GM12864 (cell line): ENCODE measurements at regions not wholly inside any gene's neighbourhood (a gene's known extent, or its start where the extent isn't known, plus 50 kb on each side); places are given as distances from the start of the nearest gene placed in this dataset.

Experiments used
- DNase-seq: peaks from one replicate; pipeline ENCODE4 v3.0.0-alpha.2; 2011; ENCODE audit warnings: low read depth
- H3K4me3 ChIP-seq: 2 replicates; pipeline ENCODE4 v1.5.1; 2011; ENCODE audit warnings: mild to moderate bottlenecking, low read depth, low read length, control low read depth
- CTCF ChIP-seq: IDR thresholded peaks from 2 replicates; pipeline ENCODE4 v1.5.1; 2011; ENCODE audit warnings: low read depth, mild to moderate bottlenecking, moderate library complexity, low read length, control low read depth, inconsistent platforms; ENCODE audit errors: missing control alignments

- no peak for TF ChIP-seq CTCF
- H3K4me3 ChIP-seq, result no peak overlapping the region
- DNase-seq, result no peak
Measured at GRCh38 chr3:174715386-174715785, 143.7 kb upstream of the NAALADL2 start.

DNA sequence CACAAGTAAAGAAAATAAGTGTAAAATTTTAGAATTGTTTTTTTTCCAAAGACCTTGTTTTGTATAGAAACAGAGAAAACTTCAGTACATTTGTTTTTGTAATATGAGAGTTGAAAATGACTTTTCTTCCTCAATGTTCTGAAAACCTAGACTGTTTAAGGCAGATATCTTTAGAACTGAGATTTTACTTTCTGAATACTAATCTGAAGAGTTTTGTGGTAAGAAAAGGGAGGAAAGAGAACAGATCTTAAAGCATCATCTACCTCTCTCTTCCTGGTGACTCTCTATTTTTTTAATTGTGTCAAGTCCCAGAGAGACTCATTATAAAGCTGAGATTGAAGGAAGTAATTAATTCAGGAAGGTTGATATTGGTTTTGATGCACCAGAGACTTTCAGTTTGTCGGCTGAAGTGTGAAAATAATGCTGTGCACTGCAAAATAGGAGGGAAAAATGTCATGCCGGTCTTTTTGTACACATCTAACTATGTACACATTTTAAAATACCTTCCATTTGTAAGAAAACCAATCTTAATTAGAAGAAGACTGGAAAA, 142.1 kb upstream of the NAALADL2 start:
- DNase-seq, result no peak
- TF ChIP-seq CTCF, result no peak

GRCh38 chr3:174720717-174721116, 138.4 kb upstream of the NAALADL2 start:
- TF ChIP-seq CTCF, result no peak
- DNase-seq, result no peak
- no peak overlapping the region for H3K4me3 ChIP-seq

More for the DNA sequence above, 142.1 kb upstream of the NAALADL2 start:
- no peak overlapping the region for H3K4me3 ChIP-seq

DNA sequence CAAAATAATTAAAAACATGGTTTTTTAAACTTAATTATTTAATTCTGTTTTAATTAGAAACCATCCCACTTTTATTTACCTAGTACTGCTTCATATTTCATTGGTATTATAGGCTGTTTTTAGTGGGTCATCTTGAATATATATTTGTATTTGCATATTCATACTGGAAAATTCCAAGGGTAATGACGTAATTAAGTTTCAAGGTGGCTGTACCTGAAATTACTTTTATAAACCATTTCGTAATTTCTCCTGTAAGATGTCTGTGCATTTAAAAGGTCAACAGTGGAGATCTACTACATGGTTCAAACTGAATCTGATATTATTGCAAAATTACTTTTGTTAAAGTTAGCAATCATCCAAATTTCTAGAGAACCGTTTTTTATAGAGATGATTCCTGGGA, 133.8 kb upstream of the NAALADL2 start:
- no peak for DNase-seq
- no peak for TF ChIP-seq CTCF

DNA sequence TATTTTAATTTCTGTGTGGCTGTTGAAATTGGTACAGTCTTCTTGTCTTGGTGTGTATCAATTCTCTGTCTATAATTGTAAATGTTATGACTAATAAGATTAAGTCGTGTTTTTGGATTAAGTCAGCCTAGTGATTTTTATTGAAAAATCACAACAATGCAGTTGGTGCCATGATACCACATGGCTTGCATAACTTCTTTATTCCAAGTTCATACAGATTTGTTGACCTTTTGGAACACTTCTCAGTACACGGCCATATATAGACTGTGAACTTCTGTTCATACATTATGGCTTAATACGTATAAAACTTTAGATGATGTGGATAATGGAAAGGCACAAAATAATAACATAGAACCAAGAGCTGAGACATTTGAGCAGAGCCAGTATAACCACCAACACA, 121.2 kb upstream of the NAALADL2 start:
- no peak for TF ChIP-seq CTCF
- H3K4me3 ChIP-seq, result no peak overlapping the region
- no peak for DNase-seq

More for the DNA sequence above, 133.8 kb upstream of the NAALADL2 start:
- no peak overlapping the region for H3K4me3 ChIP-seq

DNA sequence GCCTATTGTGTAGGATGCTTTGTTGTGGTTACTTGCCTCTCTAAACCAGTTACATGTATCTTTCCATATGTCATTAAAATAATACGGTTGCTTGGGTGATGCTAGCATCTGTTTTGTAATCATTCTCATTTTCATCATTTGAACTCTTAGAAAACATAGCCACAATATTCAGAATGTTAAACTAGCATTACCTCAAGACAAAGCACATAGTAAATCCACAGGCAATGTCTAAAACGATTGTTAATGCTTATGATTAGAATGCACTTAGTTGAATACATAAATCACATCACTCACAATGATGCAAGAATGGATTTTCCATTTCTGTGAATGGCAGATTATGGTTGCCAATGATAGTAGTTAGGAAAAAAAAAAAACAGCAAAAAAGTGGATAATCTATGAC, 110.0 kb upstream of the NAALADL2 start:
- TF ChIP-seq CTCF, result no peak
- no peak for DNase-seq
- no peak overlapping the region for H3K4me3 ChIP-seq
